H1 (cell line): ENCODE measurements at regions not wholly inside any gene's neighbourhood (a gene's known extent, or its start where the extent isn't known, plus 50 kb on each side); places are given as distances from the start of the nearest gene placed in this dataset.

Experiments
- CTCF ChIA-PET: fragments of 300-600 bp; sonication (Branson Sonifier 250); formaldehyde crosslinking; loops from one replicate; lab custom pipeline; 2021; ENCODE audit not compliant: partially characterized antibody; lab: Charles Lee
- POLR2A ChIA-PET: fragments of 300-600 bp; sonication (Branson Sonifier 250); formaldehyde crosslinking; loops from one replicate; lab custom pipeline; 2021; ENCODE audit warnings: inconsistent platforms; ENCODE audit not compliant: partially characterized antibody; lab: Charles Lee
- DNase-seq, 2 experiments: peaks; one replicate each; pipeline versions ENCODE4 v3.0.0 to v3.0.0-alpha.2; 2010 to 2022; ENCODE audit warnings: low spot score in 2 of 2, low read depth in 1 of 2, mixed read lengths in 1 of 2
- FAIRE-seq: peaks from 2 replicates; lab custom pipeline; 2011; peaks lifted over from hg19 to GRCh38; lab: Jason Lieb, UNC
- H2AFZ ChIP-seq: 2 replicates; pipeline ENCODE4 v1.8.1; 2012; ENCODE audit warnings: low read length, inconsistent platforms
- H2AK5ac ChIP-seq: 2 replicates; pipeline ENCODE4 v1.6.1; 2013; ENCODE audit warnings: low read depth, low read length
- H2BK120ac ChIP-seq: replicated peaks from 2 replicates; pipeline ENCODE3; 2013; ENCODE audit warnings: low read depth, low read length, inconsistent platforms
- H2BK12ac ChIP-seq: 2 replicates; pipeline ENCODE4 v1.6.1; 2013; ENCODE audit warnings: low read depth, low read length
- H2BK15ac ChIP-seq: 2 replicates; pipeline ENCODE4 v1.6.1; 2013; ENCODE audit warnings: low read length
- H2BK20ac ChIP-seq: 2 replicates; pipeline ENCODE4 v1.6.1; 2013; ENCODE audit warnings: low read length
- H2BK5ac ChIP-seq: 2 replicates; pipeline ENCODE4 v1.6.1; 2013; ENCODE audit warnings: low read depth, low read length
- H3K14ac ChIP-seq: 2 replicates; pipeline ENCODE4 v1.6.1; 2013; ENCODE audit warnings: inconsistent platforms; ENCODE audit not compliant: insufficient read length
- H3K18ac ChIP-seq: 2 replicates; pipeline ENCODE4 v1.6.1; 2013; ENCODE audit warnings: low read length; ENCODE audit errors: extremely low read depth
- H3K23ac ChIP-seq: 2 replicates; pipeline ENCODE4 v1.6.1; 2013; ENCODE audit warnings: inconsistent platforms; ENCODE audit not compliant: insufficient read length
- H3K23me2 ChIP-seq: 2 replicates; pipeline ENCODE4 v1.6.1; 2013; ENCODE audit warnings: low read depth, low read length
- H3K27ac ChIP-seq: 2 replicates; pipeline ENCODE4 v1.6.1; 2011; ENCODE audit warnings: low read depth, low read length, inconsistent platforms
- H3K27me3 ChIP-seq, 4 experiments: replicated peaks in 1 of 4; 1 replicate in 1 of 4; 2 replicates in 3 of 4; pipeline versions ENCODE4 v1.6.1 to v1.8.1; 2011 to 2013; ENCODE audit warnings: low read length in 3 of 4, mild to moderate bottlenecking in 3 of 4, inconsistent platforms in 2 of 4, mixed read lengths in 2 of 4, moderate library complexity in 1 of 4; ENCODE audit not compliant: control insufficient read depth in 3 of 4, insufficient read depth in 3 of 4; ENCODE audit errors: extremely low read depth in 1 of 4
- H3K36me3 ChIP-seq, 4 experiments: 2 replicates each; pipeline versions ENCODE4 v1.6.1 to v1.8.1; 2011 to 2013; ENCODE audit warnings: mild to moderate bottlenecking in 4 of 4, low read length in 3 of 4, moderate library complexity in 2 of 4, control low read depth in 1 of 4, inconsistent platforms in 1 of 4; ENCODE audit not compliant: insufficient read depth in 4 of 4, control insufficient read depth in 2 of 4
- H3K4ac ChIP-seq: replicated peaks from 2 replicates; pipeline ENCODE3; 2013; ENCODE audit warnings: low read length, low read depth, mixed read lengths, inconsistent platforms; ENCODE audit not compliant: insufficient read length
- H3K4me1 ChIP-seq, 4 experiments: replicated peaks in 1 of 4; 1 replicate in 1 of 4; 2 replicates in 3 of 4; pipeline versions ENCODE4 v1.6.1 to v1.8.1; 2011 to 2013; ENCODE audit warnings: low read length in 3 of 4, inconsistent platforms in 2 of 4, mixed read lengths in 1 of 4; ENCODE audit not compliant: insufficient read depth in 4 of 4, control insufficient read depth in 3 of 4
- H3K4me2 ChIP-seq, 2 experiments: 2 replicates each; pipeline versions ENCODE4 v1.6.1 to v1.8.1; 2011 to 2013; ENCODE audit warnings: low read depth in 2 of 2, low read length in 2 of 2, control low read depth in 1 of 2, inconsistent platforms in 1 of 2, mild to moderate bottlenecking in 1 of 2; ENCODE audit not compliant: insufficient read depth in 1 of 2
- H3K4me3 ChIP-seq, 4 experiments: fragments of 200-600, 300-600 bp in 1 of 4; sonication (generic), shearing (Covaris generic), sonication (Bioruptor Twin) in 1 of 4; 2 replicates each; pipeline versions ENCODE4 v1.5.1 to v1.8.1; 2011 to 2016; ENCODE audit warnings: low read length in 4 of 4, low read depth in 3 of 4, control low read depth in 2 of 4, inconsistent platforms in 2 of 4, mild to moderate bottlenecking in 2 of 4, mixed read lengths in 1 of 4, moderate library complexity in 1 of 4; ENCODE audit not compliant: insufficient read depth in 2 of 4; ENCODE audit errors: extremely low read depth in 1 of 4
- H3K56ac ChIP-seq: replicated peaks from 2 replicates; pipeline ENCODE3; 2013; ENCODE audit warnings: low read depth, mild to moderate bottlenecking, mixed read lengths, low read length, inconsistent platforms; ENCODE audit not compliant: insufficient read length
- H3K79me1 ChIP-seq: 2 replicates; pipeline ENCODE4 v1.6.1; 2013; ENCODE audit warnings: low read depth, low read length, control low read depth
- H3K79me2 ChIP-seq, 2 experiments: 2 replicates each; pipeline versions ENCODE4 v1.6.1 to v1.8.1; 2012 to 2013; ENCODE audit warnings: low read length in 2 of 2, mild to moderate bottlenecking in 2 of 2, inconsistent platforms in 1 of 2; ENCODE audit not compliant: insufficient read depth in 2 of 2, control insufficient read depth in 1 of 2
- H3K9ac ChIP-seq, 4 experiments: replicated peaks in 1 of 4; 1 replicate in 1 of 4; 2 replicates in 3 of 4; pipeline versions ENCODE4 v1.6.1 to v1.8.1; 2011 to 2013; ENCODE audit warnings: low read depth in 3 of 4, low read length in 3 of 4, control low read depth in 2 of 4, mild to moderate bottlenecking in 2 of 4, moderate library complexity in 2 of 4, inconsistent platforms in 1 of 4; ENCODE audit errors: extremely low read depth in 1 of 4
- H3K9me3 ChIP-seq, 2 experiments: 2 replicates each; pipeline versions ENCODE4 v1.6.1 to v1.8.1; 2012 to 2013; ENCODE audit warnings: mild to moderate bottlenecking in 2 of 2, moderate library complexity in 2 of 2, control low read depth in 1 of 2, inconsistent platforms in 1 of 2, low read depth in 1 of 2, low read length in 1 of 2, mixed read lengths in 1 of 2; ENCODE audit not compliant: insufficient read depth in 2 of 2
- H4K20me1 ChIP-seq, 2 experiments: replicated peaks in 1 of 2; 2 replicates each; pipeline versions ENCODE3 to v1.8.1; 2011 to 2013; ENCODE audit warnings: inconsistent platforms in 2 of 2, low read length in 2 of 2, mild to moderate bottlenecking in 1 of 2; ENCODE audit not compliant: insufficient read depth in 2 of 2, control insufficient read depth in 1 of 2
- H4K5ac ChIP-seq: 2 replicates; pipeline ENCODE4 v1.6.1; 2013; ENCODE audit warnings: low read length, low read depth, mixed read lengths, inconsistent platforms; ENCODE audit not compliant: insufficient read length
- H4K8ac ChIP-seq: 2 replicates; pipeline ENCODE4 v1.8.0; 2013; ENCODE audit warnings: mild to moderate bottlenecking, moderate library complexity, low read length, inconsistent platforms; ENCODE audit not compliant: insufficient read depth; ENCODE audit errors: extremely low read depth
- H4K91ac ChIP-seq: replicated peaks from 2 replicates; pipeline ENCODE3; 2013; ENCODE audit warnings: low read length, mixed read lengths, inconsistent platforms; ENCODE audit not compliant: insufficient read length
- CBX5 ChIP-seq: fragments of 300-800, 300-1000 bp; sonication (generic); IDR thresholded peaks from 2 replicates; pipeline ENCODE4 v1.7.1; 2016; ENCODE audit warnings: antibody characterized with exemption, low read length, low read depth
- CEBPB ChIP-seq: IDR thresholded peaks from 2 replicates; pipeline ENCODE4 v1.6.1; 2012; ENCODE audit warnings: low read depth, low read length
- HDAC2 ChIP-seq, 2 experiments: fragments of 300-600 bp in 1 of 2; sonication (generic) in 1 of 2; IDR thresholded peaks; 2 replicates each; pipeline ENCODE4 v1.6.1; 2011 to 2012; ENCODE audit warnings: low read depth in 2 of 2, low read length in 2 of 2, mild to moderate bottlenecking in 2 of 2, moderate library complexity in 2 of 2, borderline replicate concordance in 1 of 2, inconsistent platforms in 1 of 2
- JUN ChIP-seq: IDR thresholded peaks from 2 replicates; pipeline ENCODE4 v1.6.1; 2011; ENCODE audit warnings: low read depth, mild to moderate bottlenecking, improper control_type of control experiment, low read length
- NRF1 ChIP-seq: IDR thresholded peaks from 2 replicates; pipeline ENCODE4 v1.6.1; 2011; ENCODE audit warnings: mild to moderate bottlenecking, low read depth, low read length, improper control_type of control experiment
- POLR2AphosphoS5 ChIP-seq: IDR thresholded peaks from 2 replicates; pipeline ENCODE4 v1.6.1; 2011; ENCODE audit warnings: low read depth, low read length

DNA sequence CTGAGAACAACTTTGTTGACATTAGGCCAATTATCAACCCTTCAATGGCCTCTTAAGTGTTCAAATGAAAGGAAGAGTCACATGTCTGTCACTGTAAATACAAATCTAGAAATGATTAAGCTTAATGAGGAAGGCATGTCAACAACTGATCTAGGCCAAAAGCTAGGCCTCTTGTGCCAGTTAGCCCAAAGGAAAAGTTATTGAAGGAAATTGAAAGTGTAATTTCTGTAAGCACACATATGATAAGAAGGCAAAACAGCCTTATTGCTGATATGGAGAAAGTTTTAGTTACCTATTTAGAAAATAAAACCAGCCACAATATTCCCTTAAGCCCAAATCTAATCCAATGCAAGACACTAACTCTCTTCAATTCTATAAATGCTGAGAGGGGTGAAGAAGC, 604.7 kb downstream of the SLITRK6 start:
- Histone ChIP-seq H3K18ac (no peak overlapping the region), H3K56ac (no peak overlapping the region), H3K9ac (no peak overlapping the region), H2AFZ (no peak overlapping the region), H3K36me3 (no peaks in the 10 kb centered on the region), H3K23ac (no peak overlapping the region), H2BK15ac (no peak overlapping the region), H3K4me3 (no peak overlapping the region), H3K14ac (no peak overlapping the region), H3K27ac (no peak overlapping the region), H2BK20ac (no peak overlapping the region), H3K4ac (no peak overlapping the region), H4K20me1 (no peaks in the 10 kb centered on the region), H3K79me2 (no peaks in the 10 kb centered on the region), H4K8ac (no peak overlapping the region), H3K4me1 (no peaks in the 10 kb centered on the region), H2BK12ac (no peak overlapping the region), H4K91ac (no peak overlapping the region), H3K79me1 (no peaks in the 10 kb centered on the region), H4K5ac (no peak overlapping the region), H2BK5ac (no peak overlapping the region), H3K9me3 (no peaks in the 10 kb centered on the region), H3K4me2 (no peak overlapping the region), H2AK5ac (no peak overlapping the region), H2BK120ac (no peak overlapping the region), H3K23me2 (no peaks in the 10 kb centered on the region), H3K27me3 (no peaks in the 10 kb centered on the region)
- ChIA-PET POLR2A (no interaction called here), CTCF (no interaction called here)
- no peak for DNase-seq
- no peak for TF ChIP-seq POLR2AphosphoS5
- no peak for TF ChIP-seq CBX5
- no peak for TF ChIP-seq HDAC2 (IDR thresholded peaks at IDR 0.05; ENCODE audit: borderline replicate concordance in 1 of 2, low read depth in 2 of 2, low read length in 2 of 2)
- no peak for TF ChIP-seq JUN
- TF ChIP-seq CEBPB: no peak
- no peak for TF ChIP-seq NRF1
- no peak for FAIRE-seq
